ENCODE measurements at regions not wholly inside any gene's neighbourhood (a gene's known extent, or its start where the extent isn't known, plus 50 kb on each side); places are given as distances from the start of the nearest gene placed in this dataset.
A peak's percentile ranks its signal among the peaks of the same experiment; 100 is the strongest.

GRCh38 chr16:62752854-62753253 is 716.6 kb upstream of the CDH8 start:
- no peaks in the 10 kb centered on the region for H3K27me3 ChIP-seq (ENCODE audit: insufficient read depth, low read length)

More at GRCh38 chr16:62752854-62753253, 716.6 kb upstream of the CDH8 start:
- H2BK5ac ChIP-seq (ENCODE audit: insufficient read length, low read length) = no peak overlapping the region
- no peak overlapping the region for H3K27ac ChIP-seq (ENCODE audit: insufficient read length, low read depth, low read length)
- Mint-ChIP-seq H3K27me3 (ENCODE audit: low read depth) (no peaks in the 10 kb centered on the region; the same call in 1 of the 2 replicates), H3K9me3 (no peaks in the 10 kb centered on the region), H3K4me3 (no peak overlapping the region), H3K4me1 (no peaks in the 10 kb centered on the region; a peak in 1 of 4 replicates), H3K36me3 (ENCODE audit: insufficient read depth in 1 of 3, low read depth in 3 of 3) (no peaks in the 10 kb centered on the region; a peak in 1 of 7 replicates), H3K27ac (no peak overlapping the region)
- no peak overlapping the region for H4K91ac ChIP-seq (ENCODE audit: insufficient read length, low read depth, low read length)
- no peak for TF ChIP-seq CTCF (conservative IDR thresholded peaks at IDR 0.05)
- no peak overlapping the region for H3K4ac ChIP-seq (ENCODE audit: low read depth, low read length)
- DNase-seq = peak; percentile 24
- no peak overlapping the region; the same call in 1 of the 2 replicates for H2BK15ac ChIP-seq (ENCODE audit: low read depth, low read length)
- H4K8ac ChIP-seq (replicated peaks; ENCODE audit: insufficient read length, low read depth, low read length) = no peak overlapping the region
- H2BK120ac ChIP-seq (ENCODE audit: low read depth, low read length, poor library complexity, severe bottlenecking) = no peak overlapping the region
- no peak overlapping the region for H2BK20ac ChIP-seq (ENCODE audit: low read depth, low read length, poor library complexity, severe bottlenecking)
- H3K23me2 ChIP-seq (ENCODE audit: insufficient read length, low read depth, low read length, poor library complexity, severe bottlenecking) = no peaks in the 10 kb centered on the region
- H3K56ac ChIP-seq (ENCODE audit: insufficient read length, low read depth, low read length) = no peak overlapping the region
- H3K4me1 ChIP-seq (ENCODE audit: insufficient read depth, low read length) = no peaks in the 10 kb centered on the region
- H3T11ph ChIP-seq (ENCODE audit: low read length) = no peak overlapping the region
- no peak overlapping the region for H2BK12ac ChIP-seq (ENCODE audit: insufficient read length, low read depth, low read length)
- no peak overlapping the region for H3K14ac ChIP-seq (ENCODE audit: insufficient read depth, low read length)
- no peak overlapping the region for H2AFZ ChIP-seq (ENCODE audit: low read length)
- no peak overlapping the region for H3K4me2 ChIP-seq (ENCODE audit: insufficient read depth, insufficient read length, low read length)
- no peaks in the 10 kb centered on the region for H4K20me1 ChIP-seq (ENCODE audit: control insufficient read depth, insufficient read depth, insufficient read length)
- no peak overlapping the region for H3K23ac ChIP-seq (ENCODE audit: insufficient read length, low read depth, low read length)
- H3K9ac ChIP-seq (ENCODE audit: extremely low read depth, insufficient read length, low read length) = no peak overlapping the region
- no peaks in the 10 kb centered on the region for H3K9me3 ChIP-seq (ENCODE audit: control insufficient read depth, low read depth, low read length)
- H4K5ac ChIP-seq (ENCODE audit: insufficient read length, low read depth, low read length) = no peak overlapping the region
- no peak overlapping the region for H3K18ac ChIP-seq (ENCODE audit: insufficient read length, low read depth, low read length)
- no peaks in the 10 kb centered on the region for H3K79me1 ChIP-seq (ENCODE audit: insufficient read depth, low read depth, low read length, poor library complexity, severe bottlenecking)
- no peak overlapping the region for H2AK5ac ChIP-seq (ENCODE audit: insufficient read length, low read length)
- WGBS (ENCODE audit: extremely low coverage, insufficient read length, low lambda C conversion rate) = no CpG with 5 or more reads among the region's 3 CpGs
- H3K79me2 ChIP-seq (ENCODE audit: insufficient read depth, low read length) = no peaks in the 10 kb centered on the region

All from H9 (cell line).